ENCODE measurements at regions not wholly inside any gene's neighbourhood (a gene's known extent, or its start where the extent isn't known, plus 50 kb on each side); places are given as distances from the start of the nearest gene placed in this dataset.
"Not testable (repeated sequence)": the region's sequence is repeated elsewhere in the genome, so short reads cannot be mapped to it uniquely, and the experiment has no call there.

- no peak for DNase-seq
These were observed 488.7 kb downstream of the ADRA2A start for GRCh38 chr10:111565542-111565941.

- peak in 1 of 56 donors; percentile 2 for DNase-seq
These were observed 501.2 kb downstream of the ADRA2A start for GRCh38 chr10:111578076-111578475.

GRCh38 chr10:111579473-111579872, 502.6 kb downstream of the ADRA2A start:
- DNase-seq, result no peak

- DNase-seq, result no peak
These were observed 513.9 kb downstream of the ADRA2A start for GRCh38 chr10:111590703-111591102.

- DNase-seq, result no peak
These were observed 516.7 kb downstream of the ADRA2A start for GRCh38 chr10:111593578-111593977.

- no peak for DNase-seq
These were observed 518.3 kb downstream of the ADRA2A start for GRCh38 chr10:111595173-111595572.

GRCh38 chr10:111598433-111599059, 521.7 kb downstream of the ADRA2A start:
- peak in 38 of 56 donors; percentile 0 to 54 (median 14) for DNase-seq

- no peak for DNase-seq
These were observed 523.1 kb downstream of the ADRA2A start for GRCh38 chr10:111599943-111600342.

GRCh38 chr10:111600772-111601171, 523.9 kb downstream of the ADRA2A start:
- DNase-seq, result peak in 41 of 56 donors; percentile 1 to 67 (median 28)

- no peak for DNase-seq
These were observed 535.4 kb downstream of the ADRA2A start for GRCh38 chr10:111612273-111612672.

- DNase-seq, result no peak
These were observed 549.4 kb downstream of the GPAM start for GRCh38 chr10:111634191-111634590.

GRCh38 chr10:111646021-111646420, 537.5 kb downstream of the GPAM start:
- DNase-seq, result no peak

- no peak for DNase-seq
These were observed 535.5 kb downstream of the GPAM start for GRCh38 chr10:111648046-111648445.

GRCh38 chr10:111649080-111649479, 534.5 kb downstream of the GPAM start:
- DNase-seq, result not testable (repeated sequence)

GRCh38 chr10:111650088-111650487, 533.5 kb downstream of the GPAM start:
- DNase-seq, result no peak

- no peak for DNase-seq
These were observed 527.5 kb downstream of the GPAM start for GRCh38 chr10:111656066-111656465.

GRCh38 chr10:111677759-111678158, 505.8 kb downstream of the GPAM start:
- peak in 1 of 56 donors; percentile 1 for DNase-seq

- no peak for DNase-seq
These were observed 496.8 kb downstream of the GPAM start for GRCh38 chr10:111686796-111687195.

- no peak for DNase-seq
These were observed 484.9 kb downstream of the GPAM start for GRCh38 chr10:111698711-111699110.

- DNase-seq, result no peak
These were observed 479.6 kb downstream of the GPAM start for GRCh38 chr10:111703986-111704385.

- DNase-seq, result no peak
These were observed 478.5 kb downstream of the GPAM start for GRCh38 chr10:111705021-111705420.

- no peak for DNase-seq
These were observed 477.2 kb downstream of the GPAM start for GRCh38 chr10:111706331-111706730.

- DNase-seq, result no peak
These were observed 476.5 kb downstream of the GPAM start for GRCh38 chr10:111707076-111707475.

GRCh38 chr10:111709603-111710002, 474.0 kb downstream of the GPAM start:
- no peak for DNase-seq

All from nucleus accumbens (tissue), 56 donors.